Sigmoid colon (tissue), 3 donors: ENCODE measurements at regions not wholly inside any gene's neighbourhood (a gene's known extent, or its start where the extent isn't known, plus 50 kb on each side); places are given as distances from the start of the nearest gene placed in this dataset.

Experiments used
- CTCF ChIP-seq, 4 experiments: fragments of 450-650 bp in 3 of 4; fragments of 200-600 bp in 1 of 4; IDR thresholded peaks; one replicate each; pipeline ENCODE4 v1.5.1; 2016 to 2019; ENCODE audit warnings: antibody characterized with exemption in 4 of 4, mild to moderate bottlenecking in 3 of 4, moderate library complexity in 2 of 4
- POLR2A ChIP-seq, 2 donors: fragments of 450-650 bp; IDR thresholded peaks; one replicate each; pipeline ENCODE4 v1.6.1; 2016; ENCODE audit warnings: antibody characterized with exemption in 2 of 2, mild to moderate bottlenecking in 2 of 2, moderate library complexity in 2 of 2

- TF ChIP-seq POLR2A (IDR thresholded peaks at IDR 0.05) (no peak), CTCF (IDR thresholded peaks at IDR 0.05) (no peak)
Observed at GRCh38 chr2:81505586-81505985, 1201.0 kb upstream of the LRRTM1 start.
